ENCODE measurements at regions not wholly inside any gene's neighbourhood (a gene's known extent, or its start where the extent isn't known, plus 50 kb on each side); places are given as distances from the start of the nearest gene placed in this dataset.

DNA sequence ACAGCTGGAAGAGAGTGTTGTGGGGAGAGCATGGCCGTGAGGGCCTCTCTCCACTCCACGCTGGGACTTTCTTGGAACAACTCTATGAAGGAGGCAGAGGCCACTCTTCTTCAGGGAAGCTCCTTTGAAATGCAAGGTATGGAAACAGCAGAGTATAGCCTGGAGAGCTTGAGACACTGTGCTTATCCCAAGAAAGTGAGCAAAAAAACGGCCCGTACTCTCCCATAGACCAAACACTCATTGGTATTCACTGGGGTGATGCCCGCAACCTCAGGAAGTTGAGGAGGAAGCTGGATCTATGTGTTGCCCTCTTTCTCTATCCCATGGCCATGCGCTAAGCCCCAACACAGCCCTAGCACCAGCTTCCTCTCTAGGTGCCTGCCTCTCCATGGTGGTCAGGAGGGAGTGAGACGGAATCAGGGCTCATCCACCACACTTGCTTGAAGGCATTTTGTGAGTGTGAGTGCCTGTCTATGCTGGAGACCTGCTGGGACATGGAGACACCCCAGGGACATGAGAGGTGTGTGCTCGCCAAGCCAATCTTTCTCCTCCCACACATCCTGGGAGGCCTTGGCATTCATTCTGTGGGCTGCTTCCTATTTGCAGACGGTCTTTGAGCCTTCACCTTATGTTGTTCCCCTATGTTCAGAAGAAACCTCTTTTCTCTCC, 616.6 kb downstream of the IRX1 start:
- POLR2A ChIA-PET = no interaction called here
- Histone ChIP-seq H3K27ac (ENCODE audit: extremely low read depth, low read depth, low read length) (no peak overlapping the region), H3K4me3 (ENCODE audit: low read depth, low read length) (no peak overlapping the region), H3K9me3 (ENCODE audit: control insufficient read depth, insufficient read depth, low read depth, low read length) (no peaks in the 10 kb centered on the region), H3K36me3 (ENCODE audit: control insufficient read depth in 2 of 2, insufficient read depth in 1 of 2, low read length in 2 of 2) (no peaks in the 10 kb centered on the region), H3K4me1 (ENCODE audit: control insufficient read depth, insufficient read depth, low read length) (no peaks in the 10 kb centered on the region)
- CTCF ChIA-PET = no interaction called here
- no peak for TF ChIP-seq KLF16 (tag by site-specific recombination; IDR thresholded peaks at IDR 0.05)
- TF ChIP-seq, protein P1, sequence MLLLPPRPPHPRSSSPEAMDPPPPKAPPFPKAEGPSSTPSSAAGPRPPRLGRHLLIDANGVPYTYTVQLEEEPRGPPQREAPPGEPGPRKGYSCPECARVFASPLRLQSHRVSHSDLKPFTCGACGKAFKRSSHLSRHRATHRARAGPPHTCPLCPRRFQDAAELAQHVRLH (tag by site-specific recombination; IDR thresholded peaks at IDR 0.05) = no peak
- TF ChIP-seq, protein P2, sequence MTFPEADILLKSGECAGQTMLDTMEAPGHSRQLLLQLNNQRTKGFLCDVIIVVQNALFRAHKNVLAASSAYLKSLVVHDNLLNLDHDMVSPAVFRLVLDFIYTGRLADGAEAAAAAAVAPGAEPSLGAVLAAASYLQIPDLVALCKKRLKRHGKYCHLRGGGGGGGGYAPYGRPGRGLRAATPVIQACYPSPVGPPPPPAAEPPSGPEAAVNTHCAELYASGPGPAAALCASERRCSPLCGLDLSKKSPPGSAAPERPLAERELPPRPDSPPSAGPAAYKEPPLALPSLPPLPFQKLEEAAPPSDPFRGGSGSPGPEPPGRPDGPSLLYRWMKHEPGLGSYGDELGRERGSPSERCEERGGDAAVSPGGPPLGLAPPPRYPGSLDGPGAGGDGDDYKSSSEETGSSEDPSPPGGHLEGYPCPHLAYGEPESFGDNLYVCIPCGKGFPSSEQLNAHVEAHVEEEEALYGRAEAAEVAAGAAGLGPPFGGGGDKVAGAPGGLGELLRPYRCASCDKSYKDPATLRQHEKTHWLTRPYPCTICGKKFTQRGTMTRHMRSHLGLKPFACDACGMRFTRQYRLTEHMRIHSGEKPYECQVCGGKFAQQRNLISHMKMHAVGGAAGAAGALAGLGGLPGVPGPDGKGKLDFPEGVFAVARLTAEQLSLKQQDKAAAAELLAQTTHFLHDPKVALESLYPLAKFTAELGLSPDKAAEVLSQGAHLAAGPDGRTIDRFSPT (tag by site-specific recombination; IDR thresholded peaks at IDR 0.05) = no peak
- no peak for TF ChIP-seq ZNF544 (tag by site-specific recombination; IDR thresholded peaks at IDR 0.05)
- TF ChIP-seq, protein P3, sequence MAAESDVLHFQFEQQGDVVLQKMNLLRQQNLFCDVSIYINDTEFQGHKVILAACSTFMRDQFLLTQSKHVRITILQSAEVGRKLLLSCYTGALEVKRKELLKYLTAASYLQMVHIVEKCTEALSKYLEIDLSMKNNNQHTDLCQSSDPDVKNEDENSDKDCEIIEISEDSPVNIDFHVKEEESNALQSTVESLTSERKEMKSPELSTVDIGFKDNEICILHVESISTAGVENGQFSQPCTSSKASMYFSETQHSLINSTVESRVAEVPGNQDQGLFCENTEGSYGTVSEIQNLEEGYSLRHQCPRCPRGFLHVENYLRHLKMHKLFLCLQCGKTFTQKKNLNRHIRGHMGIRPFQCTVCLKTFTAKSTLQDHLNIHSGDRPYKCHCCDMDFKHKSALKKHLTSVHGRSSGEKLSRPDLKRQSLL (tag by site-specific recombination; IDR thresholded peaks at IDR 0.05) = no peak
- no peak for TF ChIP-seq SP2 (tag by site-specific recombination; IDR thresholded peaks at IDR 0.05)

DNA sequence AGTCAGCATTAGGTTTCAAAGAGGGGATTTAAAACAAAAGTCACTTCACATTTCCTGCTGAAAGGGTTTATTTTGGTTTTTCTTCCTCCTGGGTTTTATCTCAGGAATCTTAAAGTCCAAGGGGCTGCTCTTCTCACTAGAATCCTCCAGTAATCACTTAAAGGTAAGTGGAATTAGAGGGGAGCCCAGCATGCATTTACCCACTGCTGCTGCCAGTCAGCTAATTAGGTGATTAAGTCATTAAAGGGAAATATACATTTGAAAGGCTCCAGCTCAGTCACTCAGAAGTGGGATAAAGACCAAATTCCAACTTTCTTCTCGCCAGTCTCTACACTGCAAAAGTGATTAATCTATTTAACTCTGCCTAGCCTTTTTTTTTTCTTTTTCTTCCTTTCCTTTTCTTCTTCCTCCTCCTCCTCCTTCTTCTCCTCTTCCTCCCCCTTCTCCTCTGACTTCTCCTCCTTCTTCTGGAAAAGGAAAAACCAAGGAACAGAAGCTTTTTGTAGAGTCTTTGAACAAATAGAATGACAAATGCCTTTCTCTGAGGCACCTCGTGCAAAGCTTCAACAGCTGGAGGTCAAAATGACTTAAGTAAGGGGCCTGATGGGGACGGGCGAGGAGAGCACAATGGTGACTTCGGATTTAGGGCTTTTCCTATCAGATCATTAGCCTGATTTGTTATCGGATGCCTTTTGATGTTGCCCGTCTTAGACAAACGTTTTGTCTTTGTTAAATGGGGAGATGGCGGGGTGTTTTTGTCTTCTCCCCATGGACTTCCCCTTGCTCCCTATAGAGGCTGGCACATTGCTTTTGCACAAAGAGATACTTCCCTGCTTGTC, 617.6 kb downstream of the IRX1 start:
- TF ChIP-seq ZNF544 (tag by site-specific recombination; IDR thresholded peaks at IDR 0.05) (no peak), ZBTB48 (tag by site-specific recombination; IDR thresholded peaks at IDR 0.05) (no peak), MEIS1 (CRISPR knock-in tag; IDR thresholded peaks at IDR 0.05; ENCODE audit: borderline replicate concordance) (no peak), ZNF664 (tag by site-specific recombination; IDR thresholded peaks at IDR 0.05) (no peak), BCL11A (tag by site-specific recombination; IDR thresholded peaks at IDR 0.05; ENCODE audit: low read depth) (no peak), ZBTB8A (tag by site-specific recombination; IDR thresholded peaks at IDR 0.05) (no peak), ZXDB (tag by site-specific recombination; IDR thresholded peaks at IDR 0.05) (no peak)
- TF ChIP-seq, protein P4, sequence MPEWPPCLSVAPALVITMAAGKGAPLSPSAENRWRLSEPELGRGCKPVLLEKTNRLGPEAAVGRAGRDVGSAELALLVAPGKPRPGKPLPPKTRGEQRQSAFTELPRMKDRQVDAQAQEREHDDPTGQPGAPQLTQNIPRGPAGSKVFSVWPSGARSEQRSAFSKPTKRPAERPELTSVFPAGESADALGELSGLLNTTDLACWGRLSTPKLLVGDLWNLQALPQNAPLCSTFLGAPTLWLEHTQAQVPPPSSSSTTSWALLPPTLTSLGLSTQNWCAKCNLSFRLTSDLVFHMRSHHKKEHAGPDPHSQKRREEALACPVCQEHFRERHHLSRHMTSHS (tag by site-specific recombination; IDR thresholded peaks at IDR 0.05) = no peak
- TF ChIP-seq, protein P5, sequence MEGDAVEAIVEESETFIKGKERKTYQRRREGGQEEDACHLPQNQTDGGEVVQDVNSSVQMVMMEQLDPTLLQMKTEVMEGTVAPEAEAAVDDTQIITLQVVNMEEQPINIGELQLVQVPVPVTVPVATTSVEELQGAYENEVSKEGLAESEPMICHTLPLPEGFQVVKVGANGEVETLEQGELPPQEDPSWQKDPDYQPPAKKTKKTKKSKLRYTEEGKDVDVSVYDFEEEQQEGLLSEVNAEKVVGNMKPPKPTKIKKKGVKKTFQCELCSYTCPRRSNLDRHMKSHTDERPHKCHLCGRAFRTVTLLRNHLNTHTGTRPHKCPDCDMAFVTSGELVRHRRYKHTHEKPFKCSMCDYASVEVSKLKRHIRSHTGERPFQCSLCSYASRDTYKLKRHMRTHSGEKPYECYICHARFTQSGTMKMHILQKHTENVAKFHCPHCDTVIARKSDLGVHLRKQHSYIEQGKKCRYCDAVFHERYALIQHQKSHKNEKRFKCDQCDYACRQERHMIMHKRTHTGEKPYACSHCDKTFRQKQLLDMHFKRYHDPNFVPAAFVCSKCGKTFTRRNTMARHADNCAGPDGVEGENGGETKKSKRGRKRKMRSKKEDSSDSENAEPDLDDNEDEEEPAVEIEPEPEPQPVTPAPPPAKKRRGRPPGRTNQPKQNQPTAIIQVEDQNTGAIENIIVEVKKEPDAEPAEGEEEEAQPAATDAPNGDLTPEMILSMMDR (tag by site-specific recombination; IDR thresholded peaks at IDR 0.05) = no peak
- ChIA-PET POLR2A (no interaction called here), CTCF (no interaction called here)
- H3K36me3 ChIP-seq (ENCODE audit: control insufficient read depth in 2 of 2, insufficient read depth in 1 of 2, low read length in 2 of 2) = no peaks in the 10 kb centered on the region
- H3K4me1 ChIP-seq (ENCODE audit: control insufficient read depth, insufficient read depth, low read length) = no peaks in the 10 kb centered on the region
- no peaks in the 10 kb centered on the region for H3K9me3 ChIP-seq (ENCODE audit: control insufficient read depth, insufficient read depth, low read depth, low read length)
- H3K4me3 ChIP-seq (ENCODE audit: low read depth, low read length) = no peak overlapping the region
- no peak overlapping the region for H3K27ac ChIP-seq (ENCODE audit: extremely low read depth, low read depth, low read length)
